K562 (cell line): ENCODE measurements at regions not wholly inside any gene's neighbourhood (a gene's known extent, or its start where the extent isn't known, plus 50 kb on each side); places are given as distances from the start of the nearest gene placed in this dataset.

Experiments used
- EWSR1 ChIP-seq: fragments of 450-650 bp; IDR thresholded peaks from 2 replicates; pipeline ENCODE4 v1.6.1; 2018; ENCODE audit warnings: borderline replicate concordance, mild to moderate bottlenecking, low read depth, moderate library complexity; ENCODE audit not compliant: partially characterized antibody
- TF ChIP-seq, protein P1 (sequence below), 2 experiments: fragments of 450-650 bp; IDR thresholded peaks; 2 replicates each; pipeline ENCODE4 v1.6.1; 2016; ENCODE audit warnings: mild to moderate bottlenecking in 2 of 2, borderline replicate concordance in 1 of 2, low read depth in 1 of 2, moderate library complexity in 1 of 2

DNA sequence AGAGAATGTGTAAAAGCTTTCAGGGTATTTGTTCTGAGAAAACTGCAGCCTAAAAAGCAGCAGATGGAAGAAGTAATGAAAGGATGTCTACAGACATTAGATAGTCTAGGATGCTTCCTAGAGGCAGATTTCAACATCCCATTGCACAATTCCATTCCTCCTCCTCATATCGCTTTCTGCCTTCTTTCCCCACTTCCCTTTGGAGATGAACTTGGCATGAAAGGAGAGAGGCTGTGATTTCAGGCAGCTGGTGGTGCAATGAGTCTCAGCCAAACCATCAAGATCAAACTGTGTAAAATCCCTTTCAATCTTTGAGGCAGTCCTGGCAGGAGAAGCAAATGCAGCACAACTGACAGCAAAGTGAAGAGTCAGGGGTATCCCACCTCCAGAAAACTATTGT is 438.7 kb upstream of the KCNMB2 start (continued):
- TF ChIP-seq, protein P1, sequence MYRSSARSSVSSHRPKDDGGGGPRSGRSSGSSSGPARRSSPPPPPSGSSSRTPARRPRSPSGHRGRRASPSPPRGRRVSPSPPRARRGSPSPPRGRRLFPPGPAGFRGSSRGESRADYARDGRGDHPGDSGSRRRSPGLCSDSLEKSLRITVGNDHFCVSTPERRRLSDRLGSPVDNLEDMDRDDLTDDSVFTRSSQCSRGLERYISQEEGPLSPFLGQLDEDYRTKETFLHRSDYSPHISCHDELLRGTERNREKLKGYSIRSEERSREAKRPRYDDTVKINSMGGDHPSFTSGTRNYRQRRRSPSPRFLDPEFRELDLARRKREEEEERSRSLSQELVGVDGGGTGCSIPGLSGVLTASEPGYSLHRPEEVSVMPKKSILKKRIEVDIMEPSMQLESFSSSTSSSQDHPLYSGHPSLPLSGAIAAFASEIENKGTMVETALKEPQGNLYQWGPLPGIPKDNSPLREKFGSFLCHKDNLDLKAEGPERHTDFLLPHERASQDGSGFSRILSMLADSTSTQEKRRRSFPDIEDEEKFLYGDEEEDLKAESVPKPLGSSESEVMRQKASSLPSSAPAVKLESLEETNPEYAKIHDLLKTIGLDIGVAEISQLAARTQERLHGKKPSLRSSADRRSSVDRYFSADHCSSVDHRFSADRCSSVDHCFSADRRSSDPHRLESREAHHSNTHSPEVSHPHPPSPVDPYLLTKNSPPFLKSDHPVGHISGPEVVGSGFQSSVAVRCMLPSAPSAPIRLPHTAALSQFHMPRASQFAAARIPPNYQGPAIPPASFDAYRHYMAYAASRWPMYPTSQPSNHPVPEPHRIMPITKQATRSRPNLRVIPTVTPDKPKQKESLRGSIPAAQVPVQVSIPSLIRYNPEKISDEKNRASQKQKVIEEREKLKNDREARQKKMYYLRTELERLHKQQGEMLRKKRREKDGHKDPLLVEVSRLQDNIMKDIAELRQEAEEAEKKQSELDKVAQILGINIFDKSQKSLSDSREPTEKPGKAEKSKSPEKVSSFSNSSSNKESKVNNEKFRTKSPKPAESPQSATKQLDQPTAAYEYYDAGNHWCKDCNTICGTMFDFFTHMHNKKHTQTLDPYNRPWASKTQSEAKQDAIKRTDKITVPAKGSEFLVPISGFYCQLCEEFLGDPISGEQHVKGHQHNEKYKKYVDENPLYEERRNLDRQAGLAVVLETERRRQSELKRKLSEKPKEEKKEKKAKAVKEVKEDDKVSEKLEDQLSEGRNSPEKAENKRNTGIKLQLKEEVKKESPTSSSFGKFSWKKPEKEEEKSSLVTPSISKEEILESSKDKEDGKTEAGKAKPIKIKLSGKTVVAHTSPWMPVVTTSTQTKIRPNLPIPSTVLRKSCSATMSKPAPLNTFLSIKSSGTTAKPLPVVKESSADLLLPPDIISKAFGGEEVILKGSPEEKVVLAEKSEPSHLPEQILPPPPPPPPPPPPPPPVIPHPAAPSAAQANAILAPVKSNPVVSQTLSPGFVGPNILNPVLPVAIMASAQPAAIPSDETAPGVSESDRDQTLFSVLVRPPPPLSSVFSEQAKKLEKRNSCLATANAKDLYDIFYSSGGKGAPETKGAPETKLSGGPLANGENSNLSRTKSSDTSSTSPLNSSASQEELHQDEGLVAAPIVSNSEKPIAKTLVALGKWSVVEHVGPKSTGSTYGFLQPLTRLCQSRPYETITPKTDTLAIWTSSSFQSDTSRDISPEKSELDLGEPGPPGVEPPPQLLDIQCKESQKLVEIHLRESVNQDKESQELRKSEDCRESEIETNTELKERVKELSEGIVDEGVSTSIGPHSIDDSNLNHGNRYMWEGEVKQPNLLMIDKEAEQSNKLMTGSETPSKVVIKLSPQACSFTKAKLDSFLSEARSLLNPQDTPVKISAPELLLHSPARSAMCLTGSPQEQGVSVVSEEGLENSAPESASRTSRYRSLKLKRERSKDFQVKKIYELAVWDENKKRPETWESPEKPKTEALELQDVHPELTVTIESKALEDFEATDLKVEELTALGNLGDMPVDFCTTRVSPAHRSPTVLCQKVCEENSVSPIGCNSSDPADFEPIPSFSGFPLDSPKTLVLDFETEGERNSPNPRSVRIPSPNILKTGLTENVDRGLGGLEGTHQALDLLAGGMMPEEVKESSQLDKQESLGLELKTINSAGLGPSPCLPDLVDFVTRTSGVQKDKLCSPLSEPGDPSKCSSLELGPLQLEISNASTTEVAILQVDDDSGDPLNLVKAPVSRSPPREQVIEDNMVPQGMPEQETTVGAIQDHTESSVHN (IDR thresholded peaks at IDR 0.05; ENCODE audit: borderline replicate concordance in 1 of 2, low read depth in 1 of 2): no peak
- TF ChIP-seq EWSR1: no peak
